ENCODE measurements at regions not wholly inside any gene's neighbourhood (a gene's known extent, or its start where the extent isn't known, plus 50 kb on each side); places are given as distances from the start of the nearest gene placed in this dataset.

DNA sequence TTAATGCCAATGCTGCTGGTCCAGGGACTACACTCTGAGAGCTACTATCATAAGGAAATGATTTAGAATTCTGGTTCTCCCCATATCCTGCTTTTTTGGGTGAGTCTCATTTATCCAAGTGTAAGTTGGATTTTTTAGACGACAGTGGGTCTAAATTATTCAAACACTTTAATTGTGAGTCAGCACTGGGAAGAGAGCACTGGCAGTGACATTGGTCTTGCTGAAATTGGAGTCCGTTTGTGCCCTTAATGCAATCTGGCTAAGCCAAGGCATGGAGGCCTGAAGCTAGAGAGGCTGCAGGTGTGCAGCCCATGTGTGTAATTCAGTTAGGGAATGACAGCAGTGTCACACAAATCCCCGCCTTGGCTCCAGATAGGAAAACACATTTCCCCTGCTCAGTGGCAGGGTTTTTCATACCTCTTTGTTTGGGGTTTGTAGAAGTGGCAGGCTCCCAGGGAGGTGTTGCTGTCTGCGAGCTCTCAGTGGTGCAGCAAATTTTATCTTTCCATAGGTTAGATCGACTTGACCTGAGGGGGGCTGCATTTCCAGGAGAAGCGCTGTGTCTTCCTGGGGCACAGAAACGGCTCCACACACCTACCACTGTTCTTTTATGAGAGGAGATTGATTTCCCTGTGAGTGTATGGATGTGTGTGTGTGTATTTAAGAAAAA is 197.7 kb downstream of the CD47 start (continued):
- no peak for TF ChIP-seq SAP30 (IDR thresholded peaks at IDR 0.05; ENCODE audit: insufficient read depth, insufficient replicate concordance, low read length)
